ENCODE measurements at regions not wholly inside any gene's neighbourhood (a gene's known extent, or its start where the extent isn't known, plus 50 kb on each side); places are given as distances from the start of the nearest gene placed in this dataset.

- H3K4me1 Mint-ChIP-seq, result no peaks in the 10 kb centered on the region
- DNase-seq (ENCODE audit: low spot score in 2 of 2) (no peak), ATAC-seq (no peak)
- no peak overlapping the region for H3K27ac Mint-ChIP-seq
- H3K36me3 Mint-ChIP-seq, result no peaks in the 10 kb centered on the region
- H3K4me3 Mint-ChIP-seq, result no peak overlapping the region
- H3K9me3 Mint-ChIP-seq, result peaks cover 3% of the 10 kb centered on the region
Observed at GRCh38 chr13:109919715-109920375, 133.5 kb upstream of the IRS2 start.

GRCh38 chr13:109918179-109918711 lies 131.9 kb upstream of the IRS2 start:
- Mint-ChIP-seq H3K4me1 (no peaks in the 10 kb centered on the region), H3K36me3 (no peaks in the 10 kb centered on the region), H3K27ac (no peak overlapping the region), H3K9me3 (peaks cover 3% of the 10 kb centered on the region), H3K4me3 (no peak overlapping the region)
- DNase-seq (ENCODE audit: low spot score in 2 of 2) (no peak), ATAC-seq (no peak)

- ATAC-seq (no peak), DNase-seq (ENCODE audit: low spot score in 2 of 2) (no peak)
- no peaks in the 10 kb centered on the region for H3K4me1 Mint-ChIP-seq
- H3K4me3 Mint-ChIP-seq, result no peak overlapping the region
- H3K36me3 Mint-ChIP-seq, result no peaks in the 10 kb centered on the region
- peaks cover 3% of the 10 kb centered on the region for H3K9me3 Mint-ChIP-seq
- H3K27ac Mint-ChIP-seq, result no peak overlapping the region
Observed at GRCh38 chr13:109917422-109917821, 131.0 kb upstream of the IRS2 start.

GRCh38 chr13:109913936-109914510 lies 127.6 kb upstream of the IRS2 start:
- Mint-ChIP-seq H3K36me3 (no peaks in the 10 kb centered on the region), H3K4me3 (no peak overlapping the region), H3K4me1 (no peaks in the 10 kb centered on the region), H3K9me3 (peaks cover 3% of the 10 kb centered on the region), H3K27ac (no peak overlapping the region)
- DNase-seq (ENCODE audit: low spot score in 2 of 2), result no peak
- ATAC-seq, result no peak

GRCh38 chr13:109913186-109913585 lies 126.8 kb upstream of the IRS2 start:
- no peaks in the 10 kb centered on the region for H3K4me1 Mint-ChIP-seq
- H3K27ac Mint-ChIP-seq, result no peak overlapping the region
- ATAC-seq (no peak), DNase-seq (ENCODE audit: low spot score in 2 of 2) (no peak)
- H3K9me3 Mint-ChIP-seq, result peaks cover 3% of the 10 kb centered on the region
- no peak overlapping the region for H3K4me3 Mint-ChIP-seq
- H3K36me3 Mint-ChIP-seq, result no peaks in the 10 kb centered on the region

- Mint-ChIP-seq H3K27ac (no peak overlapping the region), H3K4me1 (no peaks in the 10 kb centered on the region), H3K4me3 (no peak overlapping the region), H3K36me3 (no peaks in the 10 kb centered on the region), H3K9me3 (peaks cover 6% of the 10 kb centered on the region)
- DNase-seq (ENCODE audit: low spot score in 2 of 2), result no peak
- ATAC-seq, result no peak
Observed at GRCh38 chr13:109910194-109910593, 123.8 kb upstream of the IRS2 start.

GRCh38 chr13:109906976-109907375 lies 120.6 kb upstream of the IRS2 start:
- no peak for ATAC-seq
- Mint-ChIP-seq H3K9me3 (peaks cover 4% of the 10 kb centered on the region), H3K36me3 (no peaks in the 10 kb centered on the region)

GRCh38 chr13:109904218-109904617 lies 117.8 kb upstream of the IRS2 start:
- no peaks in the 10 kb centered on the region for H3K4me1 Mint-ChIP-seq
- H3K4me3 Mint-ChIP-seq, result no peak overlapping the region
- DNase-seq (ENCODE audit: low spot score in 2 of 2) (no peak), ATAC-seq (no peak)
- H3K27ac Mint-ChIP-seq, result no peak overlapping the region
- peaks cover 4% of the 10 kb centered on the region for H3K9me3 Mint-ChIP-seq
- no peaks in the 10 kb centered on the region for H3K36me3 Mint-ChIP-seq

More at GRCh38 chr13:109906976-109907375, 120.6 kb upstream of the IRS2 start:
- no peaks in the 10 kb centered on the region for H3K4me1 Mint-ChIP-seq
- no peak overlapping the region for H3K4me3 Mint-ChIP-seq
- no peak for DNase-seq (ENCODE audit: low spot score in 2 of 2)
- H3K27ac Mint-ChIP-seq, result no peak overlapping the region

- ATAC-seq (no peak), DNase-seq (ENCODE audit: low spot score in 2 of 2) (no peak)
- H3K4me3 Mint-ChIP-seq, result no peak overlapping the region
- no peak overlapping the region for H3K27ac Mint-ChIP-seq
- no peaks in the 10 kb centered on the region for H3K36me3 Mint-ChIP-seq
- no peaks in the 10 kb centered on the region for H3K9me3 Mint-ChIP-seq
- H3K4me1 Mint-ChIP-seq, result no peaks in the 10 kb centered on the region
Observed at GRCh38 chr13:109900741-109901140, 114.4 kb upstream of the IRS2 start.

GRCh38 chr13:109900320-109900719 lies 113.9 kb upstream of the IRS2 start:
- Mint-ChIP-seq H3K36me3 (no peaks in the 10 kb centered on the region), H3K9me3 (no peaks in the 10 kb centered on the region), H3K4me3 (no peak overlapping the region), H3K27ac (no peak overlapping the region), H3K4me1 (no peaks in the 10 kb centered on the region)
- ATAC-seq (no peak), DNase-seq (ENCODE audit: low spot score in 2 of 2) (no peak)

GRCh38 chr13:109899748-109900147 lies 113.4 kb upstream of the IRS2 start:
- no peaks in the 10 kb centered on the region for H3K4me1 Mint-ChIP-seq
- H3K9me3 Mint-ChIP-seq, result no peaks in the 10 kb centered on the region
- no peak for ATAC-seq
- H3K4me3 Mint-ChIP-seq, result no peak overlapping the region
- no peak overlapping the region for H3K27ac Mint-ChIP-seq
- no peaks in the 10 kb centered on the region for H3K36me3 Mint-ChIP-seq
- no peak for DNase-seq (ENCODE audit: low spot score in 2 of 2)

- DNase-seq (ENCODE audit: low spot score in 2 of 2) (no peak), ATAC-seq (no peak)
- Mint-ChIP-seq H3K27ac (no peak overlapping the region), H3K4me3 (no peak overlapping the region), H3K9me3 (no peaks in the 10 kb centered on the region), H3K4me1 (no peaks in the 10 kb centered on the region), H3K36me3 (no peaks in the 10 kb centered on the region)
Observed at GRCh38 chr13:109899316-109899715, 112.9 kb upstream of the IRS2 start.

GRCh38 chr13:109897988-109898624 lies 111.7 kb upstream of the IRS2 start:
- H3K9me3 Mint-ChIP-seq, result no peaks in the 10 kb centered on the region
- ATAC-seq, result no peak
- H3K27ac Mint-ChIP-seq, result no peak overlapping the region
- no peak overlapping the region for H3K4me3 Mint-ChIP-seq
- no peaks in the 10 kb centered on the region for H3K4me1 Mint-ChIP-seq
- no peaks in the 10 kb centered on the region for H3K36me3 Mint-ChIP-seq
- DNase-seq (ENCODE audit: low spot score in 2 of 2), result no peak

- Mint-ChIP-seq H3K4me1 (no peaks in the 10 kb centered on the region), H3K27ac (no peak overlapping the region), H3K36me3 (no peaks in the 10 kb centered on the region), H3K9me3 (no peaks in the 10 kb centered on the region), H3K4me3 (no peak overlapping the region)
- DNase-seq (ENCODE audit: low spot score in 2 of 2), result no peak
- no peak for ATAC-seq
Observed at GRCh38 chr13:109892101-109892500, 105.7 kb upstream of the IRS2 start.

GRCh38 chr13:109885235-109885634 lies 98.9 kb upstream of the IRS2 start:
- Mint-ChIP-seq H3K9me3 (no peaks in the 10 kb centered on the region), H3K27ac (no peak overlapping the region), H3K4me1 (no peaks in the 10 kb centered on the region), H3K36me3 (no peaks in the 10 kb centered on the region), H3K4me3 (no peak overlapping the region)
- ATAC-seq (no peak), DNase-seq (ENCODE audit: low spot score in 2 of 2) (no peak)

- ATAC-seq (no peak), DNase-seq (ENCODE audit: low spot score in 2 of 2) (no peak)
- H3K4me3 Mint-ChIP-seq, result no peak overlapping the region
- no peak overlapping the region for H3K27ac Mint-ChIP-seq
- H3K4me1 Mint-ChIP-seq, result no peaks in the 10 kb centered on the region
- H3K36me3 Mint-ChIP-seq, result no peaks in the 10 kb centered on the region
- no peaks in the 10 kb centered on the region for H3K9me3 Mint-ChIP-seq
Observed at GRCh38 chr13:109884462-109884861, 98.1 kb upstream of the IRS2 start.
